ENCODE measurements at regions not wholly inside any gene's neighbourhood (a gene's known extent, or its start where the extent isn't known, plus 50 kb on each side); places are given as distances from the start of the nearest gene placed in this dataset.

DNA sequence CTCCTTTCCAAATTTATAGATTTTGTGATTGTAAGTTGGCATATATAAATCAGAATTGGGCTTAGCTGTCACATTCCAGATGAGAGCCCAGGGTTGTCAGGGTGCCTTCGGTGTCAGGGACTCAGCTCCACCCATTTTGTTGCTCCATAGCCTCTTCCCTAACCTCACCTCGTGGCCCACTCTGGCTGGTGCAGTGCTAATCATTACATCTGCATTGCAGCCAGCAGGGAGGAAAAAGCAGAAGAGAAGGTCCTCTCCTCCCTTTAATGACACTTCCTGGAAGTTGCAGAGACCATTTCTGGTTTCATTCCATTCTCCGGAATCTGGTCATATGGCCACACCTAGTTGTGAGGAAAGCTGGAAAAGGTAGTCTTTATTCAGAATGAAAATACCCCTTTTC lies 113.3 kb downstream of the CCT6B start:
- no peak overlapping the region for H3K4me3 ChIP-seq (ENCODE audit: low read length)
- no peak for DNase-seq (ENCODE audit: low read depth)
- TF ChIP-seq, protein P1, sequence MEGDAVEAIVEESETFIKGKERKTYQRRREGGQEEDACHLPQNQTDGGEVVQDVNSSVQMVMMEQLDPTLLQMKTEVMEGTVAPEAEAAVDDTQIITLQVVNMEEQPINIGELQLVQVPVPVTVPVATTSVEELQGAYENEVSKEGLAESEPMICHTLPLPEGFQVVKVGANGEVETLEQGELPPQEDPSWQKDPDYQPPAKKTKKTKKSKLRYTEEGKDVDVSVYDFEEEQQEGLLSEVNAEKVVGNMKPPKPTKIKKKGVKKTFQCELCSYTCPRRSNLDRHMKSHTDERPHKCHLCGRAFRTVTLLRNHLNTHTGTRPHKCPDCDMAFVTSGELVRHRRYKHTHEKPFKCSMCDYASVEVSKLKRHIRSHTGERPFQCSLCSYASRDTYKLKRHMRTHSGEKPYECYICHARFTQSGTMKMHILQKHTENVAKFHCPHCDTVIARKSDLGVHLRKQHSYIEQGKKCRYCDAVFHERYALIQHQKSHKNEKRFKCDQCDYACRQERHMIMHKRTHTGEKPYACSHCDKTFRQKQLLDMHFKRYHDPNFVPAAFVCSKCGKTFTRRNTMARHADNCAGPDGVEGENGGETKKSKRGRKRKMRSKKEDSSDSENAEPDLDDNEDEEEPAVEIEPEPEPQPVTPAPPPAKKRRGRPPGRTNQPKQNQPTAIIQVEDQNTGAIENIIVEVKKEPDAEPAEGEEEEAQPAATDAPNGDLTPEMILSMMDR (conservative IDR thresholded peaks at IDR 0.05; ENCODE audit: low read depth, low read length), result no peak

GRCh38 chr17:34845296-34845695 lies 116.0 kb downstream of the CCT6B start:
- no peak for DNase-seq (ENCODE audit: low read depth)
- TF ChIP-seq, protein P1 (conservative IDR thresholded peaks at IDR 0.05; ENCODE audit: low read depth, low read length), result no peak

DNA sequence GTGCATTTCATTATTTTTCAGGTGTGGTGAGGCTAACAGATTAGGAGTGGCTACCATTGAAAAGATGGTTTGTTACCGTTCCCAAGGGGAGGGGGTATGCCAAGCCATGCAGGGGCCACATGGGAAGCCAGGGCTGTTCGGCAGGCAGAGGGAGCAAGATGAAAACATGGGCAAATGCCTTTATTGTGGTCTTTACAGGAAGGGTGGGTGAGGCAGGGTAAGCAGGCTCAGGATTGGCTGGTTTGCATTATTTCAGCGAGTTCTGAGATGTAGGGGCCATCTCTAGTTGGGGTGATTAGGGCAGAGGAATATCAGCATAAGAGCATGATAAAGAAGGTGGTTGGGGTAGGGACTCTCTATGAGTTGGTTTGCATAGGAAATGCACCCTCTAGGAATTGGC lies 117.6 kb downstream of the CCT6B start:
- TF ChIP-seq, protein P1 (conservative IDR thresholded peaks at IDR 0.05; ENCODE audit: low read depth, low read length), result no peak
- H3K4me3 ChIP-seq (ENCODE audit: low read length), result no peak overlapping the region
- no peak for DNase-seq (ENCODE audit: low read depth)

More at GRCh38 chr17:34845296-34845695, 116.0 kb downstream of the CCT6B start:
- no peak overlapping the region for H3K4me3 ChIP-seq (ENCODE audit: low read length)

- TF ChIP-seq, protein P1 (conservative IDR thresholded peaks at IDR 0.05; ENCODE audit: low read depth, low read length), result no peak
- no peak for DNase-seq (ENCODE audit: low read depth)
- H3K4me3 ChIP-seq (ENCODE audit: low read length), result no peak overlapping the region
These were observed 119.0 kb downstream of the CCT6B start for GRCh38 chr17:34842235-34842634.

- TF ChIP-seq, protein P1 (conservative IDR thresholded peaks at IDR 0.05; ENCODE audit: low read depth, low read length), result peak; percentile 23
- no peak overlapping the region for H3K4me3 ChIP-seq (ENCODE audit: low read length)
- no peak for DNase-seq (ENCODE audit: low read depth)
These were observed 119.8 kb downstream of the CCT6B start for GRCh38 chr17:34841467-34841866.

- TF ChIP-seq, protein P1 (conservative IDR thresholded peaks at IDR 0.05; ENCODE audit: low read depth, low read length), result no peak
- no peak overlapping the region for H3K4me3 ChIP-seq (ENCODE audit: low read length)
- DNase-seq (ENCODE audit: low read depth), result no peak
These were observed 120.5 kb downstream of the CCT6B start for GRCh38 chr17:34840750-34841149.

GRCh38 chr17:34837876-34838478 lies 123.3 kb downstream of the CCT6B start:
- TF ChIP-seq, protein P1 (conservative IDR thresholded peaks at IDR 0.05; ENCODE audit: low read depth, low read length), result no peak
- DNase-seq (ENCODE audit: low read depth), result no peak
- H3K4me3 ChIP-seq (ENCODE audit: low read length), result no peak overlapping the region
